22Rv1 (cell line): ENCODE measurements at regions not wholly inside any gene's neighbourhood (a gene's known extent, or its start where the extent isn't known, plus 50 kb on each side); places are given as distances from the start of the nearest gene placed in this dataset.

Source experiments
- H3K27ac ChIP-seq: fragments of 450-650 bp; 2 replicates; pipeline ENCODE4 v1.5.1; 2017
- ZFX ChIP-seq: fragments of 450-650 bp; IDR thresholded peaks from 2 replicates; pipeline ENCODE4 v1.6.1; 2017; ENCODE audit warnings: antibody characterized with exemption, borderline replicate concordance
- TF ChIP-seq, protein P1 (sequence below): fragments of 450-650 bp; IDR thresholded peaks from 2 replicates; pipeline ENCODE4 v1.5.1; 2017; ENCODE audit warnings: mild to moderate bottlenecking

DNA sequence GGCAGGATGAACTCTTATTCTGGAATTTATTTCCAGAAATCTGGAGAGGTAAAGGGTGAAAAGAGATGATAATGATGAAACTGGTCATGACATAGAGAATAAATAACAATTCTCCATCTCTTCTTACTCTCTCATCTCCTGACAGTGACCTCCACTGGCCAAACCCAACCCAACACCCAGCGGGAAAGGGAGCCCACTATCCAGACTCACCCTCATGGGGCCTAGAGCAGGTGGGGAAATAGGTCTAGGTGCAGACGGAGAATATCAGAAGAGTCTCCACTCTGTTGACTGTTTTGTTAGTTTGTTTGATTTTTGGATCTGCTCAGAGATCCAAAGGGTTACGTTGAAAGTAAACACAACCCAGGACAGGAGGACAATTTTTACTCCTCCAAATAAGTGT lies 263.2 kb upstream of the PARD3B start:
- H3K27ac ChIP-seq: no peak overlapping the region

DNA sequence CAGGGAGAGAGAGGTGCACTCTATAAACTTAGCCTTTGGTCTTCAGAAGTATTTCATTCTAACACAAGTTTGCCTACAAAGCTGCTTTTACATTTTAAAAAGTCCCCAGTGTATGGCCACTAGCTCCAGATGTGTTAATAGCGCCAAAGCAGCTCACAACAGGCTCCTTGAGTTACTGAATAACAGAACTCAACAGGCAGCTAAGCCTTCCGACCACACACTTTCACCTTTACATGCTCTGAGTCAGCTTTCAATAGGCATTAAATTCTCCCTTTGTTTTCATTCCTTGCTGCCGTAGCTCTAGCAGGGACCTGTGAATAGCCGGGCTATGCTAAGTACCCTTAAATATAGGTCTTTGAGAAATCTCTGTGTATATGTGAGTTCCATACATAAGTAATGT lies 262.8 kb upstream of the PARD3B start:
- no peak overlapping the region for H3K27ac ChIP-seq
- TF ChIP-seq, protein P1, sequence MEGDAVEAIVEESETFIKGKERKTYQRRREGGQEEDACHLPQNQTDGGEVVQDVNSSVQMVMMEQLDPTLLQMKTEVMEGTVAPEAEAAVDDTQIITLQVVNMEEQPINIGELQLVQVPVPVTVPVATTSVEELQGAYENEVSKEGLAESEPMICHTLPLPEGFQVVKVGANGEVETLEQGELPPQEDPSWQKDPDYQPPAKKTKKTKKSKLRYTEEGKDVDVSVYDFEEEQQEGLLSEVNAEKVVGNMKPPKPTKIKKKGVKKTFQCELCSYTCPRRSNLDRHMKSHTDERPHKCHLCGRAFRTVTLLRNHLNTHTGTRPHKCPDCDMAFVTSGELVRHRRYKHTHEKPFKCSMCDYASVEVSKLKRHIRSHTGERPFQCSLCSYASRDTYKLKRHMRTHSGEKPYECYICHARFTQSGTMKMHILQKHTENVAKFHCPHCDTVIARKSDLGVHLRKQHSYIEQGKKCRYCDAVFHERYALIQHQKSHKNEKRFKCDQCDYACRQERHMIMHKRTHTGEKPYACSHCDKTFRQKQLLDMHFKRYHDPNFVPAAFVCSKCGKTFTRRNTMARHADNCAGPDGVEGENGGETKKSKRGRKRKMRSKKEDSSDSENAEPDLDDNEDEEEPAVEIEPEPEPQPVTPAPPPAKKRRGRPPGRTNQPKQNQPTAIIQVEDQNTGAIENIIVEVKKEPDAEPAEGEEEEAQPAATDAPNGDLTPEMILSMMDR: no peak
- no peak for TF ChIP-seq ZFX

More for the DNA sequence above, 263.2 kb upstream of the PARD3B start:
- TF ChIP-seq, protein P1: no peak
- no peak for TF ChIP-seq ZFX

DNA sequence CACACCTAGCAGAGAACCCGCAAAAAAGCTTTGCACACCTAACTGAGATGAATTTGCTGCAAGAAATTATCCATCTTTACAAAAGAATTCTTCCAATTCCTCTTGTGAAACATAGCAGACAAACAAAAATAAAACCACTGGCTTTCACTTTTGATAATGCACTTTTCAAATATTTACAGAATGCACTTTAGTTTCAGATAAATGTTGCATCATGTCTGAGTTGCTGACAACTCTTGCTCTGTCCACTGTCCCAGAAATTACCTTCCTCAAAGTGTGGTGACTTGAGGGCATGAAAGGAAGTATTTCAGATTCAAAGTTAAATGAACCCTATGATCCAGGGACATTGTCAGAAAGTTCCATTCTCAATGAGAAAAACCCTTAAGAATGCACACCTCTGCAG lies 256.2 kb upstream of the PARD3B start:
- H3K27ac ChIP-seq: no peak overlapping the region
- TF ChIP-seq, protein P1: no peak
- no peak for TF ChIP-seq ZFX

DNA sequence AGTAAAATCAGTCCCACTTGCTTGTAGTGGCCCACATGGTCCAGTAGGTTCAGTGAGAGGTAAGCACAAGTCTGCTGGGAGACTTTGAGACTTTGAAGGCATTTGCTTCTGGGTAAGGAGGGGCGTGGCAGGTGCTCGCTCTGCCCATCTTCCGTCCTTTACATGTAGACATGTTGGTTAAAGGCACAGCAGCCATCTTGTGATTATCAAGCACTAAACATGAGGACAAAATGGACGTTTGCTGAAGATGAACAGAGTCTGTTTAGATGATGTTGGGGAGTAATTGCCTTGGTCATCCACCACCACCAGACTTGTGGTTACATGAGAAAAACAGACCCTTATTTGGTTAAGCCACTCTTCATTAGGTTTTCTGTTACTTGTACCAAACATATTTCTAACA lies 252.8 kb upstream of the PARD3B start:
- TF ChIP-seq, protein P1: no peak
- TF ChIP-seq ZFX: no peak
- no peak overlapping the region for H3K27ac ChIP-seq

DNA sequence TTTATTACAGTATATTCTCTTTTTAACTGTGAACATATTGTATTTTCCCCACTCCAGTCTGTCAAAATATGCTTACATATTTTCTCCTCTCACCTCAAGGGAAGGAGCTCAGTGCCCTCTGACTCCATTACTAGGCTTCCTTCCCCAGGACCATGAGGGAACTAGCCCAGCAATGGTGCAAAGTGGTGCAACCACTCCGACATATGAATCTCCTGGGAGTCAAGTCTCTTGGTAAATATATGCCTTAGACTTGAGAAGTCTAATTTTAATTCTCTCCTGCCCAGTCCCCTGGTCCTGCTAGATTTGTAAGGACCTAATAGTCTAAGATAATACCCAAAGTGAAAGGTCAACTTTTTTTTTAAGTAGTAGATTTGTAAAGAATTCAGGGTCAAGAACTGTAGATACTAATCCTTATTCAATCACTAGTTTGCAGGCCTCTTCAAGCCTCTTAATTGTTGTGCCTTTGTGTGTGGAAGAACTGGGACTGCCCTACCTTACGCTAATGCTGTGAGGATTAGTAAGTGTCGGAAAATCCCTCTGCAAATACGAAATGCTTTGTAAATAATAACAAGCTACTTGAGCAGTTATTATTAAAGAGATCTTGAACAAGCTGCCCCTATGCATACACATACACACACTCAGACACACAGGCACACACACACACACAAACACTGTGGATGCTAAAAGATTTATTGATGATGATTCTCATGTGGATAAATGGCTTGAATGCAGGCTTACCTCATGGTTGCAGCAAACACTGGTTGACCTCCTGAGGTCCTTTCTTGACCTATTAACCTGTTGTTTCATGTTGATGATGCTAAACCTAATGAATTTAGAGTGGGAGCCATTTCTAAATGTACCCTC lies 251.2 kb upstream of the PARD3B start:
- H3K27ac ChIP-seq: no peak overlapping the region
- TF ChIP-seq, protein P1: no peak
- no peak for TF ChIP-seq ZFX

DNA sequence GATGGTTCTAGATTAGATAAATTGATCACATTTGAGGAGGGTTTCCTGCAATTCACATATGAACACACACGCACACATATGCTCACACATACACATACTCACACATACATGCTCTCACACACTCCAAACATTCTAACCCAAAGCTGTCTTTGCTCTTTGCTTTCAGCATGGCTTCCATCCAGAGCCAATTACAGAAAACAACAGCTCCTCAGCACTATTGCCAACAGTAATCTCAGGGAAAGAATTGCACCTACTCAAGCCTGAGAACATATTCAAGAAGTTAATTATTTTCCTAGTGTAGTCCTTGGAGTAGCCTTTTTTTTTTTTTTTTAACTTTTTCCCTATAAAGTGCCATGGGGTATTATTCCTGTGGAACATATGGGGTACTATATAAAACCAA lies 246.9 kb upstream of the PARD3B start:
- no peak overlapping the region for H3K27ac ChIP-seq
- TF ChIP-seq ZFX: no peak
- TF ChIP-seq, protein P1: no peak

DNA sequence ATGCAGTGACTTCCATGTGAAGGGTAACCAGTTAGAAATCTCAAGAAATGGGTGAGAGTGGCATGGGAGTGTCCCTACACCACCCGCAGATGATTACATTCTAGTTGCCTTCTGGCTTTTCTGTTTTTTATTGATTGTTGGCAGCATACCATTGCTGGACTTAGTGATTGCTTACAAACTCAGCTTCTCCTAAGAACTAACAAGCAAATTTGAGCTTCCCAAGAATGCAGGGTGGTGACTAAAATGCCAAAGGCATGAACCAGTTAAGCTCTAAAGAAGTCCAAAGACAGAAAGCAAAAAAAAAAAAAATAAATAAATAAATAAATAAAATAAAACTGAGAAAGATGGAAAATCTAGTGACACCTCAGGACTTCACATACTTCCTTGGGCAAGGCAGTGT lies 245.5 kb upstream of the PARD3B start:
- no peak overlapping the region for H3K27ac ChIP-seq
- TF ChIP-seq, protein P1: no peak
- TF ChIP-seq ZFX: no peak
